GM12892 (cell line): ENCODE measurements at regions not wholly inside any gene's neighbourhood (a gene's known extent, or its start where the extent isn't known, plus 50 kb on each side); places are given as distances from the start of the nearest gene placed in this dataset.

Experiments used
- POLR2A ChIP-seq: IDR thresholded peaks from 2 replicates; pipeline ENCODE4 v1.6.1; 2011; ENCODE audit warnings: low read depth, low read length, control low read depth
- POLR2AphosphoS5 ChIP-seq: IDR thresholded peaks from 2 replicates; pipeline ENCODE4 v1.6.1; 2011; ENCODE audit warnings: low read depth, low read length, control low read depth
- TAF1 ChIP-seq: IDR thresholded peaks from 2 replicates; pipeline ENCODE4 v1.6.1; 2011; ENCODE audit warnings: low read depth, mild to moderate bottlenecking, control low read depth, low read length, borderline replicate concordance

DNA sequence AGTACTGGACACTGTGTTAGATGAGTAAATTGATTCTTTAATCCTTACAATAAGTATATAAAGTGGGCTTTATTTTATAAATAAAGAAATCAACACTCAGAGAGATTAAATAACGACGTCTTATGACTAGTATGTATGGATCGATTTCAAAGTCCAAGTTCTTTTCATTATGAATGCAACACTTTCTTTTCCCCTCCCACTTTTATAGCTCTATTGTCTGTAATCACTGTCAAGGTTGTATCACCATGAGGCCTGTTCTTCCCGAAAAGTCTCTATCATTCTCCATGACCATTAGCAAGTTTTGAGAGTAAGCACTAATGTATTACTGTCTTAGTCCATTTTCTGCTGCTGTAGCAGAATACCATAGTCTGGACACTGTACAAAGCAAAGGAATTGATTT lies 228.4 kb downstream of the TLR4 start:
- no peak for TF ChIP-seq POLR2A
- no peak for TF ChIP-seq POLR2AphosphoS5
- TF ChIP-seq TAF1, result no peak
